ENCODE measurements at regions not wholly inside any gene's neighbourhood (a gene's known extent, or its start where the extent isn't known, plus 50 kb on each side); places are given as distances from the start of the nearest gene placed in this dataset.

GRCh38 chr5:13045897-13046551 lies 898.5 kb downstream of the DNAH5 start:
- TF ChIP-seq CTCF (IDR thresholded peaks at IDR 0.05; ENCODE audit: unreplicated experiment) = no peak
- no peaks in the 10 kb centered on the region for H3K27me3 Mint-ChIP-seq (ENCODE audit: unreplicated experiment)
- no peak for DNase-seq (ENCODE audit: low spot score)
- H3K27ac Mint-ChIP-seq (ENCODE audit: unreplicated experiment) = no peak overlapping the region
- H3K36me3 Mint-ChIP-seq (ENCODE audit: low read depth, unreplicated experiment) = no peaks in the 10 kb centered on the region
- no peak overlapping the region for H3K4me3 Mint-ChIP-seq (ENCODE audit: unreplicated experiment)
- H3K4me1 Mint-ChIP-seq (ENCODE audit: unreplicated experiment) = no peaks in the 10 kb centered on the region
- H3K9me3 Mint-ChIP-seq (ENCODE audit: unreplicated experiment) = no peaks in the 10 kb centered on the region

GRCh38 chr5:13034061-13034460 lies 910.4 kb downstream of the DNAH5 start:
- DNase-seq (ENCODE audit: low spot score) = no peak
- H3K9me3 Mint-ChIP-seq (ENCODE audit: unreplicated experiment) = no peaks in the 10 kb centered on the region
- H3K4me3 Mint-ChIP-seq (ENCODE audit: unreplicated experiment) = no peak overlapping the region
- peaks cover 3% of the 10 kb centered on the region for H3K4me1 Mint-ChIP-seq (ENCODE audit: unreplicated experiment)
- no peak for TF ChIP-seq CTCF (IDR thresholded peaks at IDR 0.05; ENCODE audit: unreplicated experiment)
- no peaks in the 10 kb centered on the region for H3K36me3 Mint-ChIP-seq (ENCODE audit: low read depth, unreplicated experiment)
- no peaks in the 10 kb centered on the region for H3K27me3 Mint-ChIP-seq (ENCODE audit: unreplicated experiment)
- no peak overlapping the region for H3K27ac Mint-ChIP-seq (ENCODE audit: unreplicated experiment)

- Mint-ChIP-seq H3K4me1 (ENCODE audit: unreplicated experiment) (peaks cover 3% of the 10 kb centered on the region), H3K4me3 (ENCODE audit: unreplicated experiment) (no peak overlapping the region), H3K27ac (ENCODE audit: unreplicated experiment) (no peak overlapping the region), H3K27me3 (ENCODE audit: unreplicated experiment) (no peaks in the 10 kb centered on the region), H3K36me3 (ENCODE audit: low read depth, unreplicated experiment) (no peaks in the 10 kb centered on the region), H3K9me3 (ENCODE audit: unreplicated experiment) (no peaks in the 10 kb centered on the region)
- no peak for DNase-seq (ENCODE audit: low spot score)
- TF ChIP-seq CTCF (IDR thresholded peaks at IDR 0.05; ENCODE audit: unreplicated experiment) = no peak
Observed at GRCh38 chr5:13029211-13029610, 915.3 kb downstream of the DNAH5 start.

- Mint-ChIP-seq H3K4me3 (ENCODE audit: unreplicated experiment) (no peak overlapping the region), H3K4me1 (ENCODE audit: unreplicated experiment) (peaks cover 3% of the 10 kb centered on the region), H3K27ac (ENCODE audit: unreplicated experiment) (no peak overlapping the region), H3K36me3 (ENCODE audit: low read depth, unreplicated experiment) (no peaks in the 10 kb centered on the region), H3K27me3 (ENCODE audit: unreplicated experiment) (no peaks in the 10 kb centered on the region), H3K9me3 (ENCODE audit: unreplicated experiment) (no peaks in the 10 kb centered on the region)
- TF ChIP-seq CTCF (IDR thresholded peaks at IDR 0.05; ENCODE audit: unreplicated experiment) = no peak
- DNase-seq (ENCODE audit: low spot score) = no peak
Observed at GRCh38 chr5:13027874-13028273, 916.6 kb downstream of the DNAH5 start.

- no peaks in the 10 kb centered on the region for H3K36me3 Mint-ChIP-seq (ENCODE audit: low read depth, unreplicated experiment)
- no peak overlapping the region for H3K27ac Mint-ChIP-seq (ENCODE audit: unreplicated experiment)
Observed at GRCh38 chr5:13019729-13020128, 924.8 kb downstream of the DNAH5 start.

More at GRCh38 chr5:13019729-13020128, 924.8 kb downstream of the DNAH5 start:
- no peaks in the 10 kb centered on the region for H3K9me3 Mint-ChIP-seq (ENCODE audit: unreplicated experiment)
- no peak for DNase-seq (ENCODE audit: low spot score)
- no peaks in the 10 kb centered on the region for H3K27me3 Mint-ChIP-seq (ENCODE audit: unreplicated experiment)
- no peak overlapping the region for H3K4me3 Mint-ChIP-seq (ENCODE audit: unreplicated experiment)
- no peaks in the 10 kb centered on the region for H3K4me1 Mint-ChIP-seq (ENCODE audit: unreplicated experiment)
- no peak for TF ChIP-seq CTCF (IDR thresholded peaks at IDR 0.05; ENCODE audit: unreplicated experiment)
